GM10266 (cell line): ENCODE measurements at regions not wholly inside any gene's neighbourhood (a gene's known extent, or its start where the extent isn't known, plus 50 kb on each side); places are given as distances from the start of the nearest gene placed in this dataset.

ENCODE experiments used
- DNase-seq: peaks from one replicate; pipeline ENCODE4 v3.0.0; 2012; ENCODE audit errors: extremely low spot score
- CTCF ChIP-seq: IDR thresholded peaks from 2 replicates; pipeline ENCODE4 v1.5.1; 2012; ENCODE audit warnings: mild to moderate bottlenecking, low read depth; ENCODE audit not compliant: control insufficient read depth, insufficient read depth; ENCODE audit errors: missing control alignments

- no peak for DNase-seq
- TF ChIP-seq CTCF = no peak
These were observed 52.1 kb upstream of the ETV3 start for GRCh38 chr1:157189986-157190982.

GRCh38 chr1:157189096-157189495 lies 50.9 kb upstream of the ETV3 start:
- no peak for DNase-seq
- TF ChIP-seq CTCF = no peak
